NCI-H774 (cell line): ENCODE measurements at regions not wholly inside any gene's neighbourhood (a gene's known extent, or its start where the extent isn't known, plus 50 kb on each side); places are given as distances from the start of the nearest gene placed in this dataset.

Experiments
- DNase-seq: peaks from one replicate; lab custom pipeline; 2025; lab: John Stamatoyannopoulos, UW

DNA sequence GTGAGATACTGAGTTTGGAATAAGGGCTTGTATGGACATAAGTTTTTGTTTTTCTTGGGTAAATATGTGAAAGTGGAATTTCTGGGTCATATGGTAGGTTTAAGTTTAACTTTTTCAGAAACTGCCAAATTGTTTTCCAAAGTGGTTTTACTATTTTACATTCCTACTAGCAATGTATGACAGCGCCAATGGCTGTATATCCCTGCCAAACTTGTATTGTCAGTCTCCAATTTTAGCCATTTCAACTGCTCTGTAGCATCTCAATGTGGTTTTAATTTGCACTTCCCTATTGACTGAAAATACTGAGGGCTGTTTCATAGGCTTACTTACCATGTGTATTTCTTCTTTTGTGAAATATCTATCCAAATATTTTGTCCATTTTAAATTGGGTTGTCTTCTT, 90.5 kb upstream of the ZNF32 start:
- DNase-seq, result no peak

DNA sequence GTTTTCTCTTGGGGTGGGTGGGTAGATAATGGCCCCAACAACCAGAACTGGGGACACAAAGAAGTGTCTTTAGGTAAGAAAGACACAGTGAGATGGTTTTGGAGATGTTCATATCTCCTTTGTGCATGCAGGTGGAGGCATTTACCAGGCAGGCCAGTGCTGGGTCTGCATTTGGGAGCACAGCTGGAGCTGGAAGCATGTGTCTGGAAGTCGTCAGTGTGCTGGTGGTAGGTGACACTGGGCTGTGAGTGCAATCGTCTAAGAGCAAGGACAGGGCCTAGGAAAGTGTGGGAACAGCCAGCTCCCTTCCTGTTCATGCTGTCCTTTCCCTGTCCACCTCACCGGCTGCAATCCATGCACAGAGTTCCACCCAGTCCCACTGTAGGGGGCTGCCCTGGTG, 88.3 kb upstream of the ZNF32 start:
- no peak for DNase-seq

DNA sequence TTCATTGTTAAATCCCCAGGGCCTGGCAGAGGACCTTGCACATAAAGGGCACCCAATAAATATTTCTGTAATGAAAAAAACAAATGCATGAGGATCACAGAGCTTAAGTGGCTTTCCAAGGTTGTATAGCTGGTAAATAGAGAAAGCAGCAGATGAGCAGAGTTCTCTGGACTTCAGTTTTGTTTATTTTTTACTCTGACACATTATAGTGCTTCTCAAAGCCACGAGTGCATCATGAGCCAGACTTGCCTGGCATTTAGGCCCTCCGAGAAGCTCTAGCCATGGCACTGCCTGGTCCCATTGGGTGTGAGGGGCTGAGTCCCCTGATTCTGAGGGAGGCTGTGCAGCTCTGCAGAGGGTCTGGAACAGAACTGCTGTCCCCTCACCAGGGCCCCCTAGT, 87.2 kb upstream of the ZNF32 start:
- no peak for DNase-seq

DNA sequence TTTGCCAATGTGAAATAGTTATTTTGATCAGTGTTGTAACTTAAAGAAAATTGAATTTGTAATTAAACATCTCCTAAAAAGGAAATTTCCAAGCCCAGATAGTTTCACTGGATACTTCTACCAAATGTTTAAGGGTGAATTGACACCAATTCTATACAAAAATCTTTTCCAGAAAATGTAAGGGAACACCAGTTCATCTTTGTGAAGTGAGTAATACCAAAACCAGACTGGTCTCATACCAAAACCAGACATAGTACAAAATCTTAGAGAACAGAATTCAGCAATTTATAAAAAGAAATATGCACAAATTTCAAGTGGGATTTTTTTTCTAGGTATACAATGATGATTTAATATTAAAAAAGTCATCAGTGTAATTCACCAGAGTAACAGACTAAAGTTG, 86.0 kb upstream of the ZNF32 start:
- DNase-seq, result no peak

DNA sequence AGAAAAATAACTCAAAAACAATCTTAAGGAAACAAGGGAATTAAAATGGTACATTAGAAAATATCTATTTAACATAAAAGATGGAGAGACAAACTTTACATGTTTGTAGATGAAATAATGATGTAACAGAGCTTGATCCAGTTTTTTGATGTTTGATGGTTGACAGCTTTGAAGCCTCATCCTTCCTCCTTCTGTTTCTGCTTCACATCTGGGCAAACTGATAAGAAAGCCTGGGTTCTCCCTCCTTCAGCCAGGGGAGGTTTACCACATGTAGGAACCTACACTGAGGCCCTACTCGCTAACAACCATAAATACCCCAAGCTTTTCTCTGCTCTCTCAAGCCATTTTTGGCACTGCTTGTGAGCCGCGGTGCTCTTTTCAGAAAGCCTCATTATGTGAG, 82.8 kb upstream of the ZNF32 start:
- DNase-seq, result no peak

DNA sequence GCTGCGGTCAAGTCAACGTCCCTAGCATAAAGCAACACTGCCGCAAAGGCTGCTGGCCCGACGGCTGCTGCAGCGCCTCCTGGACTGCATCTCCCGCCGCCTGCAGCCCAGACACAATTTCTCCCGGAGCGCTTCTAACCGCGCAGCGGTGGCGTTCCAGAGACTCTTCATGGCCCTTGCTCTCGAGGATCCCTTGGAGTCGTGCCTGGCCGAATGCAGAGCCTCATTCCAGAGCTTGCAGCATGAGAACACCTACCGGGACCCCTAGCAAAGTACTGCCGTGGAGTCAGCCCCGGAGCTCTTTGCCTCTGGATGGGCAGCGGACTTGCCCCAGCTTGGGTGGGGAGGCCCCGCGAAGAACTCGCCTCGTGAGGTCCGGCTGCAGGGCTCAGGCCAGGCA, 79.7 kb upstream of the ZNF32 start:
- no peak for DNase-seq

DNA sequence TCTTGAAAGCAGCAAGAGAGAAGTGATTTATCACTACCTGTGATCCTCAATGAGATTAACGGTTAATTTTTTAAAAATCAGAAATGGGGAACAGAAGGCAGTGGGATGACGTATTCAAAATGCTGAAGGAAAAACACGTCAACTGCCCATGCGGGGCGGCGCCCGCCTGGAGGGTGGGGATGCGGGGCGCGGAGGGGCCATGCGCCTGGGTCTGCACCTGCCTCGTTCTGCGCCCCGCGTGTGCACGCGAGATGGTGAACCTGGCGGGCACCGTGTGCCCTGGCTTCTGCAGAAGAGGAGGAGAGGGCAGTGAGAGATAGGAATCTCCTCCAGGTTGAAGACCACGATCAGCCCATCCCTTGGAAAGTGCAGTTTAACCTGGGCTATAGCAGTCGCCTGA, 79.3 kb upstream of the ZNF32 start:
- no peak for DNase-seq

DNA sequence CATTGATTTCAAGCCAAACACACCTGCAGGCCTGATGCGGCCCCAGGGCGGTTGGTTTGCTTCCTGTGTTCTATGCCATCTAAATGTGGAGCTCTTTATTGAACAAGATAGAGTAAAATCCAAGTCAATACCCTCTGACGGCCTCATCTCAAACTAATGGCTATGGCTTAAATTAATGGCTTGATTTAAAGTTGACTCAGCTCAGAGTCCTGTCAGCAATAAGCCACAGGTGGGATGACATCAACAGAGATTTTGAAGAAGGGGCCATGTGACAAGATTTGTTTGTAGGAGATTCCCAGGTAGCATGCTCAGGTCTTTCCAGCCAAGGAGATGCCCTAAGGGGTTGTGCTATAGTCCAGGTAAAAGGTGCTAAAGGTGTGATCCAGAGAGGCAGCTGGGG, 66.7 kb upstream of the ZNF32 start:
- DNase-seq, result peak; percentile 37

DNA sequence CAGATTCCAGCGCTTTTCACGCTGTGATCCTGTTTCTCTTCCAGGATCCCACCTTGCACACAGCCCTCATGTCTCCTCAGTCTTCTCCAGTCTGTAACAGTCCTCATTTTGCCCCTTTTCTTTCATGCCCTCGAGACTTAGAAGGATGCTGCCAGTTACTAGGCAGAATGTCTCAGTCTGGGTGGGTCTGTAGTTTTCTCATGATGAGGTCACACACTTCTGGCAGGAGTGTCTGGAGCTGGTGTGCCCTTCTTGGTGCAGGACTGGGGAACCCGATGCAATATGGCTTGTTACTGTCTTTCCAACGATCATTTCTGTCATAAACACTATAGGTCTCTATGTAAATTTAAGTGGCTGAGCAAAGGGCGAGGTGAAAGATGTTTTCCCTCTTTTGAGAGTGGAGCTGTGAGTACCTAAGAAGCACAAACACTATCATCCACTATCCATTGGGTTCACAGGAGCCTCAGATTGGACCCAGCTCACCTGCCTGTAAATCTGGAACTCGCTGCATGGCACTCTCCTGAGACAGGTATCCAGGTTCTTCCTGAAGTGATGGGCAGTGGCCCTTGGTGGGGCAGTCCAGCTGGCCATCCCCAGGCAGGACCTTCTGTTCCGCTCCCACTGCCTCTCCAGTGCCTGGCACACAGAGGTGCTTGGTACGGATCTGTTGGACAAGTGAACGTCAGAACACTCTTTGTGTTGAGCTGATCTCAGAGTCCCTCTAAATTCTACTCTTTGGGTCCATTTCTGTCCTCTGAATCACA, 64.3 kb upstream of the ZNF32 start:
- no peak for DNase-seq

DNA sequence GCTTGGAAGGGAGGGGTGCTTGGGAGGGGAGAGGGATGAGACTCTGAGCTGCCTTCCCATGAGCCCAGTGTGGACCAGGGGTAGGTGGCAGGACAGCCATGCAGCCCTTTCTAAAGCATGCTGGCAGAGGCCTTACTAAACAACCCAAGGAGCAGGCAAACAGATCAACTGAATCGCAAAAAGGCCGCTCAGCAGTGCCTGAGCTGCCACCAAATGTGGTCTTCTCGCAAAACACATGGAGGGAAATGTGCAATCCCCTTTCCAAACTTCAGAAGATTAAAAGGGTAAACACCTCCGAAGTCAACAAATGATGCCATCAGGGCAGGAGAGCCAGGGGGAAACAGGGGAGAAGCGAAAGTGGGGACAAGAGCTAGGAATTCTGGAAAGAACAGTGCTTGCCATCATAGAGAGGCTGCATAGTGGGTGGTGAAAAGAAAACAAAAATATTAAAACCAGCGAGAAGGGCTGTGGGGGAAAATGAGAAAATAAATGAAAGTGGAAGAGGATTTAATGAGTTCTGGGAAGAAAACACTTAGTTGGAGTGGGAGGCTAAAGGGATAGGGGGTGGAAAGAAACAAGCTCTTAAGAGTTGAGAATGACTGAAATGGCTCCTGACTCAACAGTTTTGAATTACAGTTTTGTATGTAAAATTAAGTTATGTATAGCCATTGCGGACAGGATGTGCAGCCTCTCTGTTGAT, 62.2 kb upstream of the ZNF32 start:
- DNase-seq, result no peak

DNA sequence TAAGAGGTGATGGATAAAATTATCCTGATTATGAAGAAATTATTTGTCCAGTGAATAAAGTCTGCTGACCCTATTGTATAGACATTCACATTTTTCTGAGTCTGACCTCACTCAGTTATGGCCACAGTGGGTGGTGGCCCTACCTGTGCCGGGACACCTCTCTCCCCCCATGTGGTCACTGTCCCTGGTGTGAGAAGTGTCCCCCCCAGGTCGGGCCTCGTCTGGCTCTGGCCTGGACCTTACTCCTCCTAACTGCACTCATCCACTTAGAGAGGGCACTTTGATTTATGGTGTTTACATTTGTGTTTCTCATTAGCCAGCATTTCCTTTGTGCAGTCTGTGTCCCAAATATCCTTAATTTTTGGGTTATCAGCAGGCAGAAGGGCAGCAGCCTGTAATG, 59.6 kb upstream of the ZNF32 start:
- no peak for DNase-seq

DNA sequence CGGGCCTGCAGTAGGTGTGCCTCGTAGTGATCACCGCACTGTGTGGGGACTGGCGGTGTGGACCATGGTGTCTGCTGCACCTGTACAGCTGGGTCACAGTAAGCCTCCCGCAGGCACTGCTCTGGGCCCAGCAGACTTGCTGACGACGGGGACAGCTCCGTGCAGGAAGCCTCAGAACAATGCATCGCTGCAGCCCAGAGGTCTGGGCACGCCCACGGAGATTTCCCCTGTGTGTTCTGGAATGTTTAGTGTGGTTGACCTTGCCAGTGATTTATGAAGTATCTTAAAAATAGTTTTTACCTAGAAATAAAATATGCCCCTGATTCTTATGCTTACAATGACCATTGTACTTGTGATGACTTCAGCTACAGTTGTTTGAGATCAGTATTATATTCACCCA, 59.1 kb upstream of the ZNF32 start:
- no peak for DNase-seq

DNA sequence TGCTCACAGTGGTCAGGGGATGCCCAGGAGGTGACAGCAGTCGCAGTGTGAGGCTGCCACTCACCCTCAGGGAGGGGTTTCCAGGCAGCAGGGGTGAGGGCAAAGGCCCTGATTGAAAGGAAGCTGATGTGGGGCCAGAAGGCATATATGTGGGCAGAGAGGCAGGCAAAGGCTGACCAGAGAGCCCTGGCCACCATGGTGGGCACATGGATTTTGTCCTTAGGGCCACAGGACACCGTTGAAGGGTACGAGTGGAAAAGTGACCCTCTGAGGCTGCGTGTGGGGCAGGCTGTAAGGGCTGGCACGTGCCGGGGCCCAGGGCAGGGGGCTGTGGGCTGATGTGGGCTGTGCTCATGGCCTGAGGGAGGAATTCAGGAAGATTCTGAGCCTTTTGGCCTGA, 57.5 kb upstream of the ZNF32 start:
- no peak for DNase-seq

DNA sequence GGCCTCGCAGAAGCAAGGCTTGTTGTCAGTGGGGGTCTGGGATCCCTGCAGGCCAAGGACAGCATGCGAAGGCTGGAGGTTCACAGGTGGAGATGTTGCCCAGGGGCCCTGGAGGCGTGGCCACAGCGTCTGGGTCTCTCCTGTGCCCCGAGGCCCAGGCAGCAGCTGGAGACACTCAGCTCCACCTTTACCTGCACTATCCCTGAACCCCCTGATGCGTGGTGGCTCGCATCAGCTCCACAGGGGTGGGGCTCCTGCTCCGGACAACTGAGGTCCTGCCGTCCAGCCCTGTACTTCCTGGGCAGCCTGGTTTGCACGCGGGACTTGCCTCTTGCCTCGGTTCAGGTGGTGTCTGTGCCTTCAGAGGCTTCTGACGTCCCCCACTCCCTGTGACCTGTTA, 54.6 kb upstream of the ZNF32 start:
- no peak for DNase-seq

DNA sequence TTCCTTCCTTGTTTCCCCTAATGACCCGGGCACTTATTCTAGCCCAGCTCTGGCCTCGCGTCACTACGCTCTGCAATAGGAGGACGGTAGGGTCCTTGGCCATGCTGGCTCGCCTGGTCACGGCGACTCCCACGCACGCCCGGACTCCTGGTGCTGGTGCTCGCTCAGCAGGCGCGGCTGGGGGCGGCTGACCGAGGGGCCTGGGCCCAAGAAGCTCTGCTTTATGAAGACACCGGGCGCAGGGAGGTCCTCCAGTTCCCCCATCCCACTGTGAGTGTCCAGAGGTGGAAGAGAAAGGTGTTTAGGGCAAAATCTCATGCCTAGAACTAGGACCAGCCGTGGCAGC, 54.2 kb upstream of the ZNF32 start:
- no peak for DNase-seq

DNA sequence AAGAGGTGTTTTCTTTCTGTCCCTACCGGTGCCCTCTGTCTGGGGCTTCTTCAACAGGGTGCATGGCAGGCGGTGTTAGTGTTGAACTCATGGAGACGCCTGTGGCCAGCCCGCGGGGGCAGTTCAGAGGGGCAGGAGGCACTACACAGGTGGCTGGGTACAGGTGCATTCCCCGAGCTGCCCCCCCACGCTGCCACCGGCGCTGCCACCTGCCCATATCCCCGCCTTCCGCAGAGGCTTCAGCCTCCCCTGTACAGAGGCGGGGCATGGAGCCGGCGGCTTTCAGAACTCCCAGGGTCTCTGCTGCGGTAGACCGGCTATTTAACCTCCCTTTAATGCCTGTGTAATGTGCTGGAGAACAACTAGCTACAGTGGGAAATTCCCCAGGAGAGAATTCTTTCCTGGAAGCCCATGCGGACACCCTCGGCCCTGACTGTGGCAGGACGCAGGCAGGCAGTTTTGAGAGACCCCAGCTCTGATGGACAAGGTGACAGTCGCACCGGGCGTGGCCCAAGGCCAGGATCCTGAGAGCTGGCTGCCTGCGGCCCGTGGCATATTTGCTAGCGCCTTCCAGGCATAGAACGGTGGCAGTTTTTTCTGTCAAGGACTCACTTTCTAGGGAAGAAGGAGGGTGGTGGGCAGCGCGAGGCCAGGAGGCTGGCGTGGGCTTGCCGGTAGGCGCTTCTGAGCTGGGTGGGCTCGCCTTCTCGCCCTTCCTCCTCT, 53.7 kb upstream of the ZNF32 start:
- DNase-seq, result no peak

DNA sequence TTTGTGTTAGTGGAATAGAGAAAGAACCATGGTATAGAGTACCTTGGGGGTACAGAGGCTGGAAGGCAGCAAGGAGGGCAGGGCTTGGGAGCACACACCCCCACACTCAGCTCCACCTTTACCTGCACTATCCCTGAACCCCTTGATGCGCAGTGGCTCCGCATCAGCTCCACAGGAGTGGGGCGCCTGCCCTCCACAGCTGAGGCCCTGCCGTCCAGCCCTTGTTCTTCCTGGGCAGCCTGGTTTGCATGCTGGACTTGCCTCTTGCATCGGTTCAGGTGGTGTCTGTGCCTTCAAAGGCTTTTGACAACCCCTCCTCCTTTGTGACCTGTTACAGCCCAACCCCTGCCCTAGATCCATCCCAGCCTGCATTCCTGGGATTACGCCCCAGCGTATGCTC, 52.6 kb upstream of the ZNF32 start:
- DNase-seq, result no peak

DNA sequence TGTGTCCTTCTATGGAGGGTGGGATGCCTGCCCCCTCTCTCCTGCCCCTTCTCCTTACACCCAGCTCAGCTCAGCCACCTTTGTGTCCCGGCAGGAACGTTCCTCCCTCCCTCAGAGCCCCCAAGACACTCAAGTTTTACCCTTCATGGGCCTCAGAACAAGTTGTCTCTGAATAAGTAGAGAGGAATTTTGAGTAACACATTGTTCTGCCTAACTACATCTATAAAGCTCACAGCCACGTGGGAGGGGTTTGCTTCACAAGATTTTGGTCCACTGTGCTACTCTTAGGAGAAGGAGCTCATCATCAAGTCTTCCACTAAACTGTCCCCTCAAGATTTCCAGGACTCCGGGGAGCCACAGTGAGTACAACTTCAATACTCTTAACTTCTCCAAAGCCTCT, 51.6 kb upstream of the ZNF32 start:
- DNase-seq, result no peak

DNA sequence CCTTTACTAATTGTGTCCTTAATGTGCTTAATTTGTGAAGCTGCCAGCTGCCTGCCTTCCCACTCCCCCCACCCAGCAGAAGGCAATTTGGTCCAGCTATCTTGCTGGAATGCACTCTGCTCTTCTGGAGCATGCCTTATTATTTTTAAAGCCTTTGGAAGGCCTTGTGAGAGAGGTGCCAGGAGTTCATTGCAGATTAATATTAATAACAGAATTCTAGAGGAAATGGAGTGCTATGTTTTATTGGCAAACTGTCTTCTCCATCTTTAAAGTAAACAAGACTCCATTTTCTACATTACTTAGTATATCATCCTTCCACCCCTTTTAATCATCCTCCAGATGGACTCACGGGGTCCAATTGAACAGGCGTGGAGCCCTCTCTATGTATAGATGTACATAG, 50.8 kb upstream of the ZNF32 start:
- DNase-seq, result no peak
